K562 (cell line): ENCODE measurements at regions not wholly inside any gene's neighbourhood (a gene's known extent, or its start where the extent isn't known, plus 50 kb on each side); places are given as distances from the start of the nearest gene placed in this dataset.

Experiments
- TBP ChIP-seq: optimal IDR thresholded peaks from 2 replicates; pipeline ENCODE3; 2011; ENCODE audit warnings: low read depth, low read length, improper control_type of control experiment
- ZNF57 ChIP-seq: fragments of 450-650 bp; formaldehyde crosslinking; IDR thresholded peaks from 2 replicates; pipeline ENCODE4 v1.4.0; 2020; ENCODE audit warnings: mild to moderate bottlenecking, moderate library complexity
- TF ChIP-seq, protein P1 (sequence below): fragments of 250-450 bp; sonication (Bioruptor Pico); IDR thresholded peaks from 2 replicates; pipeline ENCODE4 v1.8.0; 2022; ENCODE audit warnings: inconsistent platforms
- TF ChIP-seq, protein P2 (sequence below), 2 experiments: IDR thresholded peaks in 1 of 2; conservative IDR thresholded peaks in 1 of 2; 2 replicates each; pipeline ENCODE4 v1.6.1; 2016; ENCODE audit warnings: low read depth in 2 of 2, mild to moderate bottlenecking in 1 of 2, missing compliant biosample characterization in 1 of 2, missing genetic modification characterization in 1 of 2, moderate library complexity in 1 of 2
- TF ChIP-seq, protein P3 (sequence below), 2 experiments: fragments of 450-650 bp in 1 of 2; sonication (generic) in 1 of 2; formaldehyde crosslinking in 1 of 2; IDR thresholded peaks; 2 replicates each; pipeline versions ENCODE4 v1.7.1 to v1.9.0; 2016 to 2022; ENCODE audit warnings: inconsistent platforms in 1 of 2, mild to moderate bottlenecking in 1 of 2, missing genetic modification reagents in 1 of 2

DNA sequence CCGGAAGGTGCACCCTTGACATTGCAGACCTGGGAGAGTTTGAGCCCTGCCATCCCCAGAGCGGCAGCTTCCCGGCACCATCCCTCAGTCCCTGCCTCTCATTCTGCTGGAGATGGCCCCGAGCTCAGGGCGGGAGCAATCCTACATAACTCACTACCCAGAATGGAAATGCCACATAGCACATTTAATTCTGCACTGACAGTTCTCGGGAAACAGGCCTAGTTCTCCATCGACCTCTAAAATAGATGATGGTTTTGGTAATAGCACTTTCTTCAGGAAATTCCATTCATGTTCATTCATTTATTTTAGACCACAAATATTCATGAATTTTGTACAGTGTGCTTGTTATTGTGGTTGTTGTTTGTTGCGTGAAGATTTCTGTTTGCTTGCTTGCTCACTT is 92.9 kb upstream of the SLC14A2 start (continued):
- TF ChIP-seq TBP (no peak), ZNF57 (no peak)
- TF ChIP-seq, protein P1, sequence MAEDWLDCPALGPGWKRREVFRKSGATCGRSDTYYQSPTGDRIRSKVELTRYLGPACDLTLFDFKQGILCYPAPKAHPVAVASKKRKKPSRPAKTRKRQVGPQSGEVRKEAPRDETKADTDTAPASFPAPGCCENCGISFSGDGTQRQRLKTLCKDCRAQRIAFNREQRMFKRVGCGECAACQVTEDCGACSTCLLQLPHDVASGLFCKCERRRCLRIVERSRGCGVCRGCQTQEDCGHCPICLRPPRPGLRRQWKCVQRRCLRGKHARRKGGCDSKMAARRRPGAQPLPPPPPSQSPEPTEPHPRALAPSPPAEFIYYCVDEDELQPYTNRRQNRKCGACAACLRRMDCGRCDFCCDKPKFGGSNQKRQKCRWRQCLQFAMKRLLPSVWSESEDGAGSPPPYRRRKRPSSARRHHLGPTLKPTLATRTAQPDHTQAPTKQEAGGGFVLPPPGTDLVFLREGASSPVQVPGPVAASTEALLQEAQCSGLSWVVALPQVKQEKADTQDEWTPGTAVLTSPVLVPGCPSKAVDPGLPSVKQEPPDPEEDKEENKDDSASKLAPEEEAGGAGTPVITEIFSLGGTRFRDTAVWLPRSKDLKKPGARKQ (CRISPR knock-in tag) = no peak
- TF ChIP-seq, protein P2, sequence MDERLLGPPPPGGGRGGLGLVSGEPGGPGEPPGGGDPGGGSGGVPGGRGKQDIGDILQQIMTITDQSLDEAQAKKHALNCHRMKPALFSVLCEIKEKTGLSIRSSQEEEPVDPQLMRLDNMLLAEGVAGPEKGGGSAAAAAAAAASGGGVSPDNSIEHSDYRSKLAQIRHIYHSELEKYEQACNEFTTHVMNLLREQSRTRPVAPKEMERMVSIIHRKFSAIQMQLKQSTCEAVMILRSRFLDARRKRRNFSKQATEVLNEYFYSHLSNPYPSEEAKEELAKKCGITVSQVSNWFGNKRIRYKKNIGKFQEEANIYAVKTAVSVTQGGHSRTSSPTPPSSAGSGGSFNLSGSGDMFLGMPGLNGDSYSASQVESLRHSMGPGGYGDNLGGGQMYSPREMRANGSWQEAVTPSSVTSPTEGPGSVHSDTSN (CRISPR knock-in tag; IDR thresholded peaks at IDR 0.05; ENCODE audit: low read depth) = no peak
- TF ChIP-seq, protein P2 (tag; conservative IDR thresholded peaks at IDR 0.05; ENCODE audit: low read depth) = no peak
- TF ChIP-seq, protein P3, sequence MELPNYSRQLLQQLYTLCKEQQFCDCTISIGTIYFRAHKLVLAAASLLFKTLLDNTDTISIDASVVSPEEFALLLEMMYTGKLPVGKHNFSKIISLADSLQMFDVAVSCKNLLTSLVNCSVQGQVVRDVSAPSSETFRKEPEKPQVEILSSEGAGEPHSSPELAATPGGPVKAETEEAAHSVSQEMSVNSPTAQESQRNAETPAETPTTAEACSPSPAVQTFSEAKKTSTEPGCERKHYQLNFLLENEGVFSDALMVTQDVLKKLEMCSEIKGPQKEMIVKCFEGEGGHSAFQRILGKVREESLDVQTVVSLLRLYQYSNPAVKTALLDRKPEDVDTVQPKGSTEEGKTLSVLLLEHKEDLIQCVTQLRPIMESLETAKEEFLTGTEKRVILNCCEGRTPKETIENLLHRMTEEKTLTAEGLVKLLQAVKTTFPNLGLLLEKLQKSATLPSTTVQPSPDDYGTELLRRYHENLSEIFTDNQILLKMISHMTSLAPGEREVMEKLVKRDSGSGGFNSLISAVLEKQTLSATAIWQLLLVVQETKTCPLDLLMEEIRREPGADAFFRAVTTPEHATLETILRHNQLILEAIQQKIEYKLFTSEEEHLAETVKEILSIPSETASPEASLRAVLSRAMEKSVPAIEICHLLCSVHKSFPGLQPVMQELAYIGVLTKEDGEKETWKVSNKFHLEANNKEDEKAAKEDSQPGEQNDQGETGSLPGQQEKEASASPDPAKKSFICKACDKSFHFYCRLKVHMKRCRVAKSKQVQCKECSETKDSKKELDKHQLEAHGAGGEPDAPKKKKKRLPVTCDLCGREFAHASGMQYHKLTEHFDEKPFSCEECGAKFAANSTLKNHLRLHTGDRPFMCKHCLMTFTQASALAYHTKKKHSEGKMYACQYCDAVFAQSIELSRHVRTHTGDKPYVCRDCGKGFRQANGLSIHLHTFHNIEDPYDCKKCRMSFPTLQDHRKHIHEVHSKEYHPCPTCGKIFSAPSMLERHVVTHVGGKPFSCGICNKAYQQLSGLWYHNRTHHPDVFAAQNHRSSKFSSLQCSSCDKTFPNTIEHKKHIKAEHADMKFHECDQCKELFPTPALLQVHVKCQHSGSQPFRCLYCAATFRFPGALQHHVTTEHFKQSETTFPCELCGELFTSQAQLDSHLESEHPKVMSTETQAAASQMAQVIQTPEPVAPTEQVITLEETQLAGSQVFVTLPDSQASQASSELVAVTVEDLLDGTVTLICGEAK (IDR thresholded peaks at IDR 0.05) = no peak
- TF ChIP-seq, protein P3 (CRISPR knock-in tag; IDR thresholded peaks at IDR 0.05) = no peak
- TF ChIP-seq, all 486 proteins: peak for 0
